ENCODE measurements at regions not wholly inside any gene's neighbourhood (a gene's known extent, or its start where the extent isn't known, plus 50 kb on each side); places are given as distances from the start of the nearest gene placed in this dataset.

GRCh38 chr6:78597966-78598365, 269.4 kb upstream of the IRAK1BP1 start:
- Histone ChIP-seq H3K27ac (no peak overlapping the region), H3K4me1 (no peaks in the 10 kb centered on the region), H3K4me3 (no peak overlapping the region), H3K36me3 (no peaks in the 10 kb centered on the region), H3K9me3 (no peaks in the 10 kb centered on the region), H3K27me3 (no peaks in the 10 kb centered on the region)
- intact Hi-C loops (cut with DNase I): no loop called here
- no peak for DNase-seq (ENCODE audit: extremely low spot score in 2 of 2)
- TF ChIP-seq POLR2A (IDR thresholded peaks at IDR 0.05) (no peak), CTCF (IDR thresholded peaks at IDR 0.05) (no peak), POLR2AphosphoS5 (IDR thresholded peaks at IDR 0.05; ENCODE audit: insufficient read depth in 1 of 2, low read depth in 1 of 2) (no peak)

- Histone ChIP-seq H3K27me3 (no peaks in the 10 kb centered on the region), H3K27ac (no peak overlapping the region), H3K36me3 (no peaks in the 10 kb centered on the region), H3K4me1 (no peaks in the 10 kb centered on the region), H3K9me3 (no peaks in the 10 kb centered on the region), H3K4me3 (no peak overlapping the region)
- no peak for DNase-seq (ENCODE audit: extremely low spot score in 2 of 2)
- intact Hi-C loops (cut with DNase I): no loop called here
- TF ChIP-seq CTCF (IDR thresholded peaks at IDR 0.05): no peak
- TF ChIP-seq POLR2AphosphoS5 (IDR thresholded peaks at IDR 0.05; ENCODE audit: insufficient read depth in 1 of 2, low read depth in 1 of 2): peak in 1 of 2 donors; percentile 44
- no peak for TF ChIP-seq POLR2A (IDR thresholded peaks at IDR 0.05)
Measured at GRCh38 chr6:78598966-78599365, 268.4 kb upstream of the IRAK1BP1 start.

- Histone ChIP-seq H3K36me3 (no peaks in the 10 kb centered on the region), H3K4me1 (no peaks in the 10 kb centered on the region), H3K9me3 (no peaks in the 10 kb centered on the region), H3K27me3 (no peaks in the 10 kb centered on the region), H3K27ac (no peak overlapping the region), H3K4me3 (no peak overlapping the region)
- intact Hi-C loops (cut with DNase I): no loop called here
- no peak for TF ChIP-seq CTCF (IDR thresholded peaks at IDR 0.05)
- no peak for TF ChIP-seq POLR2AphosphoS5 (IDR thresholded peaks at IDR 0.05; ENCODE audit: insufficient read depth in 1 of 2, low read depth in 1 of 2)
- TF ChIP-seq POLR2A (IDR thresholded peaks at IDR 0.05): no peak
- no peak for DNase-seq (ENCODE audit: extremely low spot score in 2 of 2)
Measured at GRCh38 chr6:78599526-78599925, 267.8 kb upstream of the IRAK1BP1 start.

- H3K27ac ChIP-seq: no peak overlapping the region
- intact Hi-C loops (cut with DNase I): no loop called here
- no peak for DNase-seq (ENCODE audit: extremely low spot score in 2 of 2)
- no peak overlapping the region for H3K4me3 ChIP-seq
- H3K4me1 ChIP-seq: no peaks in the 10 kb centered on the region
- no peaks in the 10 kb centered on the region for H3K9me3 ChIP-seq
- H3K27me3 ChIP-seq: no peaks in the 10 kb centered on the region
- TF ChIP-seq POLR2A (IDR thresholded peaks at IDR 0.05) (no peak), POLR2AphosphoS5 (IDR thresholded peaks at IDR 0.05; ENCODE audit: insufficient read depth in 1 of 2, low read depth in 1 of 2) (no peak), CTCF (IDR thresholded peaks at IDR 0.05) (no peak)
- H3K36me3 ChIP-seq: no peaks in the 10 kb centered on the region
Measured at GRCh38 chr6:78605909-78606446, 261.4 kb upstream of the IRAK1BP1 start.

GRCh38 chr6:78607189-78607588, 260.2 kb upstream of the IRAK1BP1 start:
- TF ChIP-seq POLR2A (IDR thresholded peaks at IDR 0.05): no peak
- TF ChIP-seq CTCF (IDR thresholded peaks at IDR 0.05): no peak
- no peak for TF ChIP-seq POLR2AphosphoS5 (IDR thresholded peaks at IDR 0.05; ENCODE audit: insufficient read depth in 1 of 2, low read depth in 1 of 2)
- Histone ChIP-seq H3K27me3 (no peaks in the 10 kb centered on the region), H3K36me3 (no peaks in the 10 kb centered on the region), H3K27ac (no peak overlapping the region), H3K9me3 (no peaks in the 10 kb centered on the region), H3K4me1 (no peaks in the 10 kb centered on the region), H3K4me3 (no peak overlapping the region)
- intact Hi-C loops (cut with DNase I): no loop called here
- DNase-seq (ENCODE audit: extremely low spot score in 2 of 2): no peak
